Osteoblast (primary cell): ENCODE measurements at regions not wholly inside any gene's neighbourhood (a gene's known extent, or its start where the extent isn't known, plus 50 kb on each side); places are given as distances from the start of the nearest gene placed in this dataset.

Source experiments
- DNase-seq: peaks from one replicate; pipeline ENCODE4 v3.0.0; 2011; ENCODE audit warnings: low spot score, mixed read lengths; ENCODE audit not compliant: insufficient read length; ENCODE audit errors: missing footprints
- H2AFZ ChIP-seq: 2 replicates; pipeline ENCODE4 v1.6.0; 2011; ENCODE audit warnings: mild to moderate bottlenecking, low read length
- H3K27ac ChIP-seq: 2 replicates; pipeline ENCODE4 v1.5.1; 2011; ENCODE audit warnings: mild to moderate bottlenecking, low read depth, low read length, moderate library complexity
- H3K27me3 ChIP-seq: 2 replicates; pipeline ENCODE4 v1.6.0; 2012; ENCODE audit warnings: mild to moderate bottlenecking, control low read depth, inconsistent platforms, low read length, moderate library complexity; ENCODE audit not compliant: insufficient read depth
- H3K36me3 ChIP-seq: 2 replicates; pipeline ENCODE4 v1.5.1; 2011; ENCODE audit warnings: mild to moderate bottlenecking, low read length, control low read depth, moderate library complexity; ENCODE audit not compliant: insufficient read depth
- H3K4me1 ChIP-seq: 2 replicates; pipeline ENCODE4 v1.5.1; 2011; ENCODE audit warnings: mild to moderate bottlenecking, low read length, control low read depth, moderate library complexity; ENCODE audit not compliant: insufficient read depth
- H3K4me2 ChIP-seq: 2 replicates; pipeline ENCODE4 v1.6.0; 2011; ENCODE audit warnings: mild to moderate bottlenecking, low read length; ENCODE audit not compliant: insufficient read depth
- H3K4me3 ChIP-seq: fragments of 200-600 bp; sonication (generic); 3 replicates; pipeline ENCODE4 v1.5.1; 2012; ENCODE audit warnings: mild to moderate bottlenecking, low read length, inconsistent platforms; ENCODE audit not compliant: insufficient read depth
- H3K79me2 ChIP-seq: 2 replicates; pipeline ENCODE4 v1.6.0; 2012; ENCODE audit warnings: mild to moderate bottlenecking, low read length, control low read depth, inconsistent platforms; ENCODE audit not compliant: insufficient read depth
- H3K9me3 ChIP-seq: 2 replicates; pipeline ENCODE4 v1.5.1; 2011; ENCODE audit warnings: low read depth, low read length, control low read depth
- H4K20me1 ChIP-seq: 2 replicates; pipeline ENCODE4 v1.6.0; 2012; ENCODE audit warnings: mild to moderate bottlenecking, low read length, control low read depth; ENCODE audit not compliant: insufficient read depth
- CTCF ChIP-seq: IDR thresholded peaks from 2 replicates; pipeline ENCODE4 v1.5.1; 2011; ENCODE audit warnings: mild to moderate bottlenecking, low read depth, low read length, moderate library complexity; ENCODE audit errors: extremely low read depth

GRCh38 chr13:47310401-47310800 is 413.5 kb upstream of the HTR2A start:
- Histone ChIP-seq H3K27ac (no peak overlapping the region), H2AFZ (no peak overlapping the region), H3K79me2 (no peaks in the 10 kb centered on the region), H3K9me3 (no peaks in the 10 kb centered on the region), H3K4me3 (no peak overlapping the region), H3K4me1 (no peaks in the 10 kb centered on the region), H3K36me3 (no peaks in the 10 kb centered on the region), H4K20me1 (no peaks in the 10 kb centered on the region), H3K4me2 (no peak overlapping the region), H3K27me3 (no peaks in the 10 kb centered on the region)
- no peak for DNase-seq
- no peak for TF ChIP-seq CTCF

- Histone ChIP-seq H2AFZ (no peak overlapping the region), H3K4me3 (no peak overlapping the region), H4K20me1 (no peaks in the 10 kb centered on the region), H3K27ac (no peak overlapping the region), H3K36me3 (no peaks in the 10 kb centered on the region), H3K4me2 (no peak overlapping the region), H3K4me1 (no peaks in the 10 kb centered on the region), H3K9me3 (no peaks in the 10 kb centered on the region), H3K79me2 (no peaks in the 10 kb centered on the region), H3K27me3 (no peaks in the 10 kb centered on the region)
- TF ChIP-seq CTCF = no peak
- no peak for DNase-seq
Observed at GRCh38 chr13:47306991-47307390, 410.1 kb upstream of the HTR2A start.

GRCh38 chr13:47303626-47304025 is 406.8 kb upstream of the HTR2A start:
- H3K9me3 ChIP-seq = no peaks in the 10 kb centered on the region
- no peak overlapping the region for H3K27ac ChIP-seq
- H3K4me2 ChIP-seq = no peak overlapping the region
- no peak for TF ChIP-seq CTCF
- H3K4me3 ChIP-seq = no peak overlapping the region
- H3K27me3 ChIP-seq = no peaks in the 10 kb centered on the region
- no peaks in the 10 kb centered on the region for H3K4me1 ChIP-seq
- no peaks in the 10 kb centered on the region for H3K79me2 ChIP-seq
- H2AFZ ChIP-seq = no peak overlapping the region
- H4K20me1 ChIP-seq = no peaks in the 10 kb centered on the region
- no peak for DNase-seq
- H3K36me3 ChIP-seq = no peaks in the 10 kb centered on the region

DNA sequence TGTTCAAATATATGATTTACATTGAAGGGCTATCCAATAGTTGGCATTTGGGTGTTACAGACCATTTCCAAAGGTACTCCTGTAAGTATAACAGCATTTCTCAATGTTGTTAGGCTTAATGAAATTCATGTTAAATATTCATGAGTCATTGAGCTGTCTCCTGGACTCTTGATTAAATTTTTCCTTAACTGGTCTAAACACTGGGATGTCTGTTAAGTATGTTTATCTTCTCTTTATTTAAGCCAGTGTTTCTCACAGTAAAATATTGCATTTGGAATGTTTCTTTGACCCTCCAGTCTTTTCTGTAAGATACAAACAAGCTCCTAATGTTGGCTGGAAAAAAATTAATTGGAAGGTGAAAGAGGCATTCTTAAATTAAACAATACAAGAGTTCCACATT is 402.5 kb upstream of the HTR2A start:
- Histone ChIP-seq H2AFZ (no peak overlapping the region), H3K4me3 (no peak overlapping the region), H3K27me3 (no peaks in the 10 kb centered on the region), H3K4me2 (no peak overlapping the region), H3K79me2 (no peaks in the 10 kb centered on the region), H3K9me3 (no peaks in the 10 kb centered on the region), H3K4me1 (no peaks in the 10 kb centered on the region), H4K20me1 (no peaks in the 10 kb centered on the region), H3K27ac (no peak overlapping the region), H3K36me3 (no peaks in the 10 kb centered on the region)
- TF ChIP-seq CTCF = no peak
- DNase-seq = no peak
